HCT116 (cell line): ENCODE measurements at regions not wholly inside any gene's neighbourhood (a gene's known extent, or its start where the extent isn't known, plus 50 kb on each side); places are given as distances from the start of the nearest gene placed in this dataset.

Experiments
- ATAC-seq: fragments of 200-7000 bp; cut with Tn5 transposase; 2 replicates; pipeline ENCODE4 v1.9.1; 2020; ENCODE audit warnings: mild to moderate bottlenecking, moderate library complexity
- BruUV-seq: library from RNA; stranded (reverse); fragments of 400-500 nt; replicated peaks from 2 replicates; lab custom pipeline; 2021; lab: Mats Ljungman, UMichigan
- CTCF ChIA-PET: fragments of 300-600 bp; sonication (Branson Sonifier 250); formaldehyde crosslinking; loops from one replicate; lab custom pipeline; 2021; ENCODE audit warnings: antibody characterized with exemption; lab: Charles Lee
- POLR2A ChIA-PET: fragments of 300-600, 350-600 bp; sonication (Branson Sonifier 250); formaldehyde crosslinking; loops from one replicate; lab custom pipeline; 2021; ENCODE audit warnings: antibody characterized with exemption; lab: Charles Lee
- RAD21 ChIA-PET, 2 experiments: fragments of 300-600 bp; sonication (Branson Sonifier 250); formaldehyde crosslinking; loops; one replicate each; lab custom pipeline; 2023; ENCODE audit warnings: low total read pairs in 2 of 2; ENCODE audit not compliant: uncharacterized antibody in 2 of 2, unreplicated experiment in 2 of 2, low non-redundant PET in 1 of 2; lab: Charles Lee
- DNase-seq: peaks from one replicate; pipeline ENCODE4 v3.0.0-alpha.2; 2010; ENCODE audit warnings: low read depth, low spot score
- H2AFZ ChIP-seq: fragments of 200-600 bp; shearing (Covaris generic), sonication (generic); 2 replicates; pipeline ENCODE4 v1.6.1; 2017; ENCODE audit warnings: low read depth, mixed run types, mixed read lengths, antibody characterized with exemption, low read length; ENCODE audit not compliant: poor library complexity, severe bottlenecking
- H3K27ac ChIP-seq: 2 replicates; pipeline ENCODE4 v1.5.1; 2012; ENCODE audit warnings: low read depth, low read length
- H3K27me3 ChIP-seq: fragments of 200-600 bp; sonication (generic); 2 replicates; pipeline ENCODE4 v1.6.1; 2016; ENCODE audit warnings: mixed run types, low read length, mixed read lengths; ENCODE audit not compliant: insufficient read depth
- H3K36me3 ChIP-seq, 2 experiments: fragments of 200-500 bp in 1 of 2; fragments of 200-600 bp in 1 of 2; sonication (Bioruptor generic) in 1 of 2; sonication (generic) in 1 of 2; 2 replicates each; pipeline versions ENCODE4 v1.5.1 to v1.6.1; 2014 to 2016; ENCODE audit warnings: low read length in 2 of 2, inconsistent platforms in 1 of 2, mixed read lengths in 1 of 2, mixed run types in 1 of 2; ENCODE audit not compliant: insufficient read depth in 2 of 2, control insufficient read depth in 1 of 2
- H3K4me1 ChIP-seq, 2 experiments: fragments of 200-600 bp in 1 of 2; sonication (generic) in 1 of 2; 2 replicates each; pipeline versions ENCODE4 v1.5.1 to v1.6.1; 2012 to 2017; ENCODE audit warnings: low read length in 2 of 2, inconsistent platforms in 1 of 2, mild to moderate bottlenecking in 1 of 2, mixed read lengths in 1 of 2, mixed run types in 1 of 2, moderate library complexity in 1 of 2; ENCODE audit not compliant: insufficient read depth in 2 of 2, control insufficient read depth in 1 of 2
- H3K4me2 ChIP-seq: fragments of 200-600 bp; sonication (generic); 2 replicates; pipeline ENCODE4 v1.6.1; 2017; ENCODE audit warnings: mixed run types, low read length, mixed read lengths
- H3K4me3 ChIP-seq, 2 experiments: fragments of 200-600 bp in 1 of 2; sonication (generic) in 1 of 2; replicated peaks in 1 of 2; 2 replicates each; pipeline ENCODE4 v1.5.1; 2011 to 2016; ENCODE audit warnings: low read length in 2 of 2, control low read depth in 1 of 2, low read depth in 1 of 2, mild to moderate bottlenecking in 1 of 2, mixed read lengths in 1 of 2, mixed run types in 1 of 2
- H3K79me2 ChIP-seq: fragments of 200-600 bp; sonication (generic); 2 replicates; pipeline ENCODE4 v1.6.1; 2017; ENCODE audit warnings: mild to moderate bottlenecking, mixed run types, low read length, moderate library complexity, mixed read lengths; ENCODE audit not compliant: insufficient read depth
- H3K9ac ChIP-seq: fragments of 200-600 bp; sonication (generic); 2 replicates; pipeline ENCODE4 v1.6.1; 2016; ENCODE audit warnings: low read length, mixed read lengths
- H3K9me2 ChIP-seq: fragments of 200-600 bp; sonication (generic), shearing (Covaris generic); 2 replicates; pipeline ENCODE4 v1.6.1; 2017; ENCODE audit warnings: mixed run types, mild to moderate bottlenecking, moderate library complexity; ENCODE audit not compliant: insufficient read depth
- H3K9me3 ChIP-seq, 2 experiments: fragments of 200-500 bp in 1 of 2; fragments of 200-600 bp in 1 of 2; sonication (Bioruptor generic) in 1 of 2; sonication (generic) in 1 of 2; 2 replicates each; pipeline ENCODE4 v1.6.1; 2014 to 2017; ENCODE audit warnings: low read length in 2 of 2, mixed read lengths in 2 of 2, inconsistent platforms in 1 of 2, low read depth in 1 of 2, mild to moderate bottlenecking in 1 of 2, mixed run types in 1 of 2, moderate library complexity in 1 of 2; ENCODE audit not compliant: control insufficient read depth in 1 of 2, insufficient read depth in 1 of 2
- H4K20me1 ChIP-seq: fragments of 200-600 bp; sonication (generic), shearing (Covaris generic); 2 replicates; pipeline ENCODE4 v1.6.1; 2017; ENCODE audit warnings: mixed run types, mild to moderate bottlenecking, moderate library complexity; ENCODE audit not compliant: insufficient read depth
- CBX3 ChIP-seq: IDR thresholded peaks from 2 replicates; pipeline ENCODE4 v1.6.1; 2012; ENCODE audit warnings: low read depth
- CEBPB ChIP-seq: IDR thresholded peaks from 2 replicates; pipeline ENCODE4 v1.6.1; 2012; ENCODE audit warnings: low read depth
- EGR1 ChIP-seq: IDR thresholded peaks from 2 replicates; pipeline ENCODE4 v1.6.1; 2012; ENCODE audit warnings: low read depth
- ELF1 ChIP-seq: IDR thresholded peaks from 2 replicates; pipeline ENCODE4 v1.6.1; 2012; ENCODE audit warnings: low read depth, borderline replicate concordance
- EZH2 ChIP-seq: fragments of 200-600 bp; sonication (generic); IDR thresholded peaks from 2 replicates; pipeline ENCODE4 v1.6.1; 2017; ENCODE audit warnings: antibody characterized with exemption, mixed run types
- EZH2phosphoT487 ChIP-seq: fragments of 200-600 bp; IDR thresholded peaks from 2 replicates; pipeline ENCODE4 v1.6.1; 2018; ENCODE audit warnings: antibody characterized with exemption, borderline replicate concordance
- JUND ChIP-seq: IDR thresholded peaks from 2 replicates; pipeline ENCODE4 v1.6.1; 2012
- POLR2A ChIP-seq: IDR thresholded peaks from 2 replicates; pipeline ENCODE4 v1.7.0; 2011; ENCODE audit warnings: borderline replicate concordance; ENCODE audit not compliant: insufficient read depth, insufficient read length; ENCODE audit errors: extremely low read depth
- POLR2AphosphoS5 ChIP-seq: IDR thresholded peaks from 2 replicates; pipeline ENCODE4 v1.6.1; 2011; ENCODE audit warnings: mild to moderate bottlenecking, low read depth, low read length, moderate library complexity
- RAD21 ChIP-seq: IDR thresholded peaks from 2 replicates; pipeline ENCODE4 v1.6.1; 2012; ENCODE audit warnings: low read depth, mild to moderate bottlenecking
- SIN3A ChIP-seq: IDR thresholded peaks from 2 replicates; pipeline ENCODE4 v1.6.1; 2012; ENCODE audit warnings: low read depth
- SP1 ChIP-seq: IDR thresholded peaks from 2 replicates; pipeline ENCODE4 v1.6.1; 2012; ENCODE audit warnings: low read depth
- SRF ChIP-seq: IDR thresholded peaks from 2 replicates; pipeline ENCODE4 v1.6.1; 2012; ENCODE audit warnings: low read depth
- TCF7L2 ChIP-seq: IDR thresholded peaks from 2 replicates; pipeline ENCODE4 v1.7.0; 2011; ENCODE audit warnings: borderline replicate concordance, inconsistent platforms; ENCODE audit not compliant: insufficient read depth, insufficient read length; ENCODE audit errors: extremely low read depth
- YY1 ChIP-seq: IDR thresholded peaks from 2 replicates; pipeline ENCODE4 v1.6.1; 2011; ENCODE audit warnings: low read length, low read depth, moderate library complexity, mild to moderate bottlenecking; ENCODE audit not compliant: insufficient replicate concordance; ENCODE audit errors: extremely low read depth
- ZFX ChIP-seq: fragments of 450-650 bp; IDR thresholded peaks from 2 replicates; pipeline ENCODE4 v1.6.1; 2017
- ZNF274 ChIP-seq: fragments of 200-500 bp; sonication (Bioruptor generic); IDR thresholded peaks from 2 replicates; pipeline ENCODE4 v1.6.1; 2014; ENCODE audit warnings: mild to moderate bottlenecking, low read depth, low read length, inconsistent platforms
- intact Hi-C: fragments of 100-400 bp; cut with micrococcal nuclease; formaldehyde crosslinking; loops from 2 replicates; pipeline ENCODE4 v1.10.0; 2022
- TF ChIP-seq, protein P1 (sequence below): IDR thresholded peaks from 2 replicates; pipeline ENCODE4 v1.6.1; 2012; ENCODE audit warnings: low read depth
- TF ChIP-seq, protein P2 (sequence below), 3 experiments: fragments of 200-600 bp in 1 of 3; sonication (generic) in 1 of 3; IDR thresholded peaks in 2 of 3; conservative IDR thresholded peaks in 1 of 3; 2 replicates each; pipeline ENCODE4 v1.5.1; 2012 to 2017; ENCODE audit warnings: low read depth in 2 of 3, low read length in 2 of 3, antibody characterized with exemption in 1 of 3, borderline replicate concordance in 1 of 3, control low read depth in 1 of 3, mild to moderate bottlenecking in 1 of 3, mixed read lengths in 1 of 3, mixed run types in 1 of 3, moderate library complexity in 1 of 3; ENCODE audit not compliant: insufficient read depth in 1 of 3

DNA sequence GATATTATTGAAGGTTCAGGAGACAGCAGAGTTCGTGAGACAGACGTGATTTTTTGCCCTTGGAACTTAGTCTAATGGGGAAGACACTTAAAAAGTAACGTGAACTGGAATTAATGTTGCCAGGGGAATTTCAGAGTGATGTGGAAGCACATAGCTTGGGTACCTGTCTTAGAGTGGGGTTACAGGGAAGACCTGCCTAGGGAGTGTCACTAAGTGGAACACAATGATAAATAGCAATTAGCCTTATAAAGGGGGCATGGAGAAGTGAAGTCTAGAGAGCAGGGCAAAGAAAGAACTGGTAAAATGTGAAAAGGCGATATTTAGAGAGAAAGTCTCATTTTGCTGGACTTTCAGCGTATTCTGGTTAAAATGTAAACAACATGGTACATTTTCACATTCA is 306.0 kb upstream of the TCF4 start:
- H3K9me3 ChIP-seq, result peaks cover 7 to 21% of the 10 kb centered on the region in 2 experiments; a peak in 3 of 4 replicates
- POLR2A ChIA-PET, result no interaction called here
- H2AFZ ChIP-seq, result no peak overlapping the region
- H3K9me2 ChIP-seq, result no peaks in the 10 kb centered on the region
- H3K79me2 ChIP-seq, result no peaks in the 10 kb centered on the region
- DNase-seq, result no peak
- CTCF ChIA-PET, result no interaction called here
- no peak for TF ChIP-seq EGR1
- no peak for TF ChIP-seq TCF7L2
- no peak for TF ChIP-seq POLR2AphosphoS5
- TF ChIP-seq SP1, result no peak
- TF ChIP-seq POLR2A, result no peak
- no peak for TF ChIP-seq ELF1
- no peak for TF ChIP-seq EZH2
- TF ChIP-seq ZFX, result no peak
- TF ChIP-seq, protein P1, sequence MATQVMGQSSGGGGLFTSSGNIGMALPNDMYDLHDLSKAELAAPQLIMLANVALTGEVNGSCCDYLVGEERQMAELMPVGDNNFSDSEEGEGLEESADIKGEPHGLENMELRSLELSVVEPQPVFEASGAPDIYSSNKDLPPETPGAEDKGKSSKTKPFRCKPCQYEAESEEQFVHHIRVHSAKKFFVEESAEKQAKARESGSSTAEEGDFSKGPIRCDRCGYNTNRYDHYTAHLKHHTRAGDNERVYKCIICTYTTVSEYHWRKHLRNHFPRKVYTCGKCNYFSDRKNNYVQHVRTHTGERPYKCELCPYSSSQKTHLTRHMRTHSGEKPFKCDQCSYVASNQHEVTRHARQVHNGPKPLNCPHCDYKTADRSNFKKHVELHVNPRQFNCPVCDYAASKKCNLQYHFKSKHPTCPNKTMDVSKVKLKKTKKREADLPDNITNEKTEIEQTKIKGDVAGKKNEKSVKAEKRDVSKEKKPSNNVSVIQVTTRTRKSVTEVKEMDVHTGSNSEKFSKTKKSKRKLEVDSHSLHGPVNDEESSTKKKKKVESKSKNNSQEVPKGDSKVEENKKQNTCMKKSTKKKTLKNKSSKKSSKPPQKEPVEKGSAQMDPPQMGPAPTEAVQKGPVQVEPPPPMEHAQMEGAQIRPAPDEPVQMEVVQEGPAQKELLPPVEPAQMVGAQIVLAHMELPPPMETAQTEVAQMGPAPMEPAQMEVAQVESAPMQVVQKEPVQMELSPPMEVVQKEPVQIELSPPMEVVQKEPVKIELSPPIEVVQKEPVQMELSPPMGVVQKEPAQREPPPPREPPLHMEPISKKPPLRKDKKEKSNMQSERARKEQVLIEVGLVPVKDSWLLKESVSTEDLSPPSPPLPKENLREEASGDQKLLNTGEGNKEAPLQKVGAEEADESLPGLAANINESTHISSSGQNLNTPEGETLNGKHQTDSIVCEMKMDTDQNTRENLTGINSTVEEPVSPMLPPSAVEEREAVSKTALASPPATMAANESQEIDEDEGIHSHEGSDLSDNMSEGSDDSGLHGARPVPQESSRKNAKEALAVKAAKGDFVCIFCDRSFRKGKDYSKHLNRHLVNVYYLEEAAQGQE, result no peak
- TF ChIP-seq SRF, result no peak
- no peak for TF ChIP-seq CEBPB
- TF ChIP-seq CBX3, result no peak
- TF ChIP-seq RAD21, result no peak
- TF ChIP-seq, protein P2, sequence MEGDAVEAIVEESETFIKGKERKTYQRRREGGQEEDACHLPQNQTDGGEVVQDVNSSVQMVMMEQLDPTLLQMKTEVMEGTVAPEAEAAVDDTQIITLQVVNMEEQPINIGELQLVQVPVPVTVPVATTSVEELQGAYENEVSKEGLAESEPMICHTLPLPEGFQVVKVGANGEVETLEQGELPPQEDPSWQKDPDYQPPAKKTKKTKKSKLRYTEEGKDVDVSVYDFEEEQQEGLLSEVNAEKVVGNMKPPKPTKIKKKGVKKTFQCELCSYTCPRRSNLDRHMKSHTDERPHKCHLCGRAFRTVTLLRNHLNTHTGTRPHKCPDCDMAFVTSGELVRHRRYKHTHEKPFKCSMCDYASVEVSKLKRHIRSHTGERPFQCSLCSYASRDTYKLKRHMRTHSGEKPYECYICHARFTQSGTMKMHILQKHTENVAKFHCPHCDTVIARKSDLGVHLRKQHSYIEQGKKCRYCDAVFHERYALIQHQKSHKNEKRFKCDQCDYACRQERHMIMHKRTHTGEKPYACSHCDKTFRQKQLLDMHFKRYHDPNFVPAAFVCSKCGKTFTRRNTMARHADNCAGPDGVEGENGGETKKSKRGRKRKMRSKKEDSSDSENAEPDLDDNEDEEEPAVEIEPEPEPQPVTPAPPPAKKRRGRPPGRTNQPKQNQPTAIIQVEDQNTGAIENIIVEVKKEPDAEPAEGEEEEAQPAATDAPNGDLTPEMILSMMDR (IDR thresholded peaks at IDR 0.05 in 2 of 3, conservative IDR thresholded peaks at IDR 0.05 in 1 of 3; ENCODE audit: borderline replicate concordance in 1 of 3, insufficient read depth in 1 of 3, low read depth in 2 of 3, low read length in 2 of 3), result no peak
- TF ChIP-seq ZNF274, result no peak
- TF ChIP-seq YY1, result no peak
- no peak for TF ChIP-seq JUND
- no peak for TF ChIP-seq SIN3A
- no peak for TF ChIP-seq EZH2phosphoT487
- RAD21 ChIA-PET, result no interaction called here
- intact Hi-C loops, result no loop called here
- no peak overlapping the region for H3K27ac ChIP-seq
- no peak overlapping the region for H3K4me3 ChIP-seq
- no peak for ATAC-seq
- no peaks in the 10 kb centered on the region for H3K4me1 ChIP-seq
- H3K36me3 ChIP-seq, result no peaks in the 10 kb centered on the region
- H3K4me2 ChIP-seq, result no peak overlapping the region
- no peaks in the 10 kb centered on the region for H4K20me1 ChIP-seq
- H3K9ac ChIP-seq, result no peak overlapping the region
- H3K27me3 ChIP-seq, result no peaks in the 10 kb centered on the region
- BruUV-seq, result no TSS peak
